ENCODE measurements at regions not wholly inside any gene's neighbourhood (a gene's known extent, or its start where the extent isn't known, plus 50 kb on each side); places are given as distances from the start of the nearest gene placed in this dataset.

DNA sequence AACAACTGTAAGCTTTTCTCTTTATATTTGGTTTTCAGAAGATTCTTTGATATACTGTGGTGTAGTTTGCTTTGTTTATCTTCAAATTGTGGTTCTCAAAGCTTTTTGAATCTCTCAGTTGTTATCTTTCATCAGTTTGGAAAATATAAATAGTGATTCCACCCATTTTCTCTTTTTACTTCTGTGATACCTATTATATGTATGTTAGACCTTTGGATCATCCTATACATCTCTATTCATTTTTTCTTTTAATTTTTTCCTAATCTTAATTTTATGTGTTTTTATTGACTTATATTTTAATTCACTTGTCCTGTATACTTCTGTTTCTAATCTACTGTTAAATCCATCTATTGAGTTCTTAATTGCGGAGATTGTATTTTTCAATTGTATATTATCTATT lies 160.7 kb upstream of the COL8A1 start:
- TF ChIP-seq, protein P1, sequence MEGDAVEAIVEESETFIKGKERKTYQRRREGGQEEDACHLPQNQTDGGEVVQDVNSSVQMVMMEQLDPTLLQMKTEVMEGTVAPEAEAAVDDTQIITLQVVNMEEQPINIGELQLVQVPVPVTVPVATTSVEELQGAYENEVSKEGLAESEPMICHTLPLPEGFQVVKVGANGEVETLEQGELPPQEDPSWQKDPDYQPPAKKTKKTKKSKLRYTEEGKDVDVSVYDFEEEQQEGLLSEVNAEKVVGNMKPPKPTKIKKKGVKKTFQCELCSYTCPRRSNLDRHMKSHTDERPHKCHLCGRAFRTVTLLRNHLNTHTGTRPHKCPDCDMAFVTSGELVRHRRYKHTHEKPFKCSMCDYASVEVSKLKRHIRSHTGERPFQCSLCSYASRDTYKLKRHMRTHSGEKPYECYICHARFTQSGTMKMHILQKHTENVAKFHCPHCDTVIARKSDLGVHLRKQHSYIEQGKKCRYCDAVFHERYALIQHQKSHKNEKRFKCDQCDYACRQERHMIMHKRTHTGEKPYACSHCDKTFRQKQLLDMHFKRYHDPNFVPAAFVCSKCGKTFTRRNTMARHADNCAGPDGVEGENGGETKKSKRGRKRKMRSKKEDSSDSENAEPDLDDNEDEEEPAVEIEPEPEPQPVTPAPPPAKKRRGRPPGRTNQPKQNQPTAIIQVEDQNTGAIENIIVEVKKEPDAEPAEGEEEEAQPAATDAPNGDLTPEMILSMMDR (IDR thresholded peaks at IDR 0.05; ENCODE audit: poor library complexity): no peak
- TF ChIP-seq EZH2phosphoT487 (IDR thresholded peaks at IDR 0.05; ENCODE audit: low read depth, severe bottlenecking, unreplicated experiment): no peak
- no peak for TF ChIP-seq EZH2 (IDR thresholded peaks at IDR 0.05; ENCODE audit: borderline replicate concordance)
